T-cell (primary cell): ENCODE measurements at regions not wholly inside any gene's neighbourhood (a gene's known extent, or its start where the extent isn't known, plus 50 kb on each side); places are given as distances from the start of the nearest gene placed in this dataset.

ENCODE experiments used
- ATAC-seq, 4 experiments: fragments of 200-7000 bp in 3 of 4; fragments of 150-1000 bp in 1 of 4; cut with Tn5 transposase; replicated peaks in 1 of 4; 1 replicate in 3 of 4; 2 replicates in 1 of 4; pipeline ENCODE4 v1.10.0; 2021; ENCODE audit warnings: moderate library complexity in 3 of 4, mild to moderate bottlenecking in 2 of 4, moderate number of reproducible peaks in 1 of 4
- CTCF ChIA-PET, 2 donors: fragments of 300-600 bp; sonication (Branson Sonifier 250); formaldehyde crosslinking; loops; one replicate each; lab custom pipeline; 2022; ENCODE audit warnings: antibody characterized with exemption in 2 of 2; lab: Charles Lee
- POLR2A ChIA-PET, 2 donors: fragments of 300-600 bp; sonication (Branson Sonifier 250); formaldehyde crosslinking; loops; one replicate each; lab custom pipeline; 2022; ENCODE audit warnings: antibody characterized with exemption in 2 of 2; lab: Charles Lee
- DNase-seq, 35 experiments: peaks; one replicate each; pipeline versions ENCODE4 v3.0.0 to v3.0.0-alpha.2; 2013 to 2023
- H3K27ac ChIP-seq: one replicate; pipeline ENCODE4 v1.5.1; 2013; ENCODE audit warnings: low read length
- H3K27me3 ChIP-seq, 2 experiments: replicated peaks in 1 of 2; 1 replicate in 1 of 2; 2 replicates in 1 of 2; pipeline versions ENCODE4 v1.6.1 to v1.7.0; 2013; ENCODE audit warnings: low read length in 1 of 2, mixed read lengths in 1 of 2; ENCODE audit not compliant: control insufficient read depth in 2 of 2, insufficient read depth in 2 of 2; ENCODE audit errors: extremely low read depth in 1 of 2
- H3K36me3 ChIP-seq, 2 donors: 1 replicate in 1 of 2; 2 replicates in 1 of 2; pipeline versions ENCODE4 v1.6.1 to v1.7.0; 2013; ENCODE audit warnings: low read length in 1 of 2; ENCODE audit not compliant: control insufficient read depth in 2 of 2, insufficient read depth in 1 of 2; ENCODE audit errors: extremely low read depth in 1 of 2
- H3K4me1 ChIP-seq, 2 experiments: 1 replicate in 1 of 2; 2 replicates in 1 of 2; pipeline versions ENCODE4 v1.6.1 to v1.7.0; 2013; ENCODE audit warnings: low read length in 2 of 2, mixed read lengths in 1 of 2; ENCODE audit not compliant: insufficient read depth in 2 of 2, control insufficient read depth in 1 of 2; ENCODE audit errors: extremely low read depth in 1 of 2
- H3K4me3 ChIP-seq, 2 donors: 1 replicate in 1 of 2; 2 replicates in 1 of 2; pipeline versions ENCODE4 v1.5.1 to v1.7.0; 2013; ENCODE audit warnings: mild to moderate bottlenecking in 2 of 2, low read length in 1 of 2, moderate library complexity in 1 of 2; ENCODE audit not compliant: control insufficient read depth in 1 of 2; ENCODE audit errors: extremely low read depth in 1 of 2
- H3K9me3 ChIP-seq: 2 replicates; pipeline ENCODE4 v1.7.0; 2013
- H3K27ac Mint-ChIP-seq, 2 donors: one replicate each; pipeline ENCODE4 v1.8.0; 2020 to 2021; ENCODE audit warnings: mild to moderate bottlenecking in 2 of 2, mixed read lengths in 2 of 2
- H3K27me3 Mint-ChIP-seq, 2 donors: one replicate each; pipeline ENCODE4 v1.8.0; 2021 to 2022; ENCODE audit warnings: mixed read lengths in 2 of 2
- H3K36me3 Mint-ChIP-seq: one replicate; pipeline ENCODE4 v1.8.0; 2021; ENCODE audit warnings: mixed read lengths
- H3K4me1 Mint-ChIP-seq, 3 donors: one replicate each; pipeline ENCODE4 v1.8.0; 2020 to 2022; ENCODE audit warnings: mixed read lengths in 3 of 3, mild to moderate bottlenecking in 1 of 3
- H3K4me3 Mint-ChIP-seq, 3 donors: one replicate each; pipeline ENCODE4 v1.8.0; 2020 to 2022; ENCODE audit warnings: mild to moderate bottlenecking in 3 of 3, mixed read lengths in 3 of 3, moderate library complexity in 3 of 3
- H3K9me3 Mint-ChIP-seq, 3 donors: one replicate each; pipeline ENCODE4 v1.8.0; 2020 to 2022; ENCODE audit warnings: mixed read lengths in 3 of 3
- WGBS: methylation state at CpG from one replicate; pipeline ENCODE4 v1.1.5; 2013; ENCODE audit warnings: missing lambda C conversion rate; ENCODE audit not compliant: insufficient coverage; 5-methylcytosine and 5-hydroxymethylcytosine counted together

GRCh38 chr7:17441557-17441956, 143.1 kb downstream of the AHR start:
- Histone ChIP-seq H3K9me3 (no peaks in the 10 kb centered on the region), H3K4me3 (no peak overlapping the region), H3K4me1 (no peaks in the 10 kb centered on the region), H3K27me3 (no peaks in the 10 kb centered on the region), H3K27ac (no peak overlapping the region), H3K36me3 (no peaks in the 10 kb centered on the region)
- H3K4me3 Mint-ChIP-seq, result no peak overlapping the region
- POLR2A ChIA-PET, result interaction anchor here in 1 of 2 donors (0.7 kb wide), 1 partner anchor 139 kb away, joined by 6 read pairs; no protein-coding TSS in a partner anchor
- no peak overlapping the region for H3K27ac Mint-ChIP-seq
- peaks cover 6 to 17% (median 12%) of the 10 kb centered on the region in 3 donors for H3K9me3 Mint-ChIP-seq
- no peak for ATAC-seq
- no peak for DNase-seq
- peaks cover 0 to 2% of the 10 kb centered on the region in 2 donors for H3K27me3 Mint-ChIP-seq
- H3K4me1 Mint-ChIP-seq, result peaks cover 5 to 10% (median 8%) of the 10 kb centered on the region in 3 donors
- CTCF ChIA-PET, result no interaction called here
- no peaks in the 10 kb centered on the region for H3K36me3 Mint-ChIP-seq

- peaks cover 0 to 9% of the 10 kb centered on the region in 2 donors for H3K27me3 Mint-ChIP-seq
- Histone ChIP-seq H3K27me3 (peaks cover 0 to 3% of the 10 kb centered on the region in 2 experiments), H3K27ac (no peak overlapping the region), H3K4me3 (no peak overlapping the region), H3K4me1 (no peaks in the 10 kb centered on the region), H3K9me3 (no peaks in the 10 kb centered on the region), H3K36me3 (no peaks in the 10 kb centered on the region)
- H3K4me1 Mint-ChIP-seq, result peaks cover 5 to 10% (median 8%) of the 10 kb centered on the region in 3 donors
- ChIA-PET POLR2A (no interaction called here), CTCF (interaction anchor here in 1 of 2 donors (0.6 kb wide), 1 partner anchor 1289 kb away, joined by 4 read pairs; no protein-coding TSS in a partner anchor)
- no peak overlapping the region for H3K4me3 Mint-ChIP-seq
- peaks cover 17 to 29% (median 17%) of the 10 kb centered on the region in 3 donors for H3K9me3 Mint-ChIP-seq
- no peak overlapping the region for H3K27ac Mint-ChIP-seq
- no CpG with 5 or more reads among the region's 2 CpGs for WGBS
- DNase-seq (no peak), ATAC-seq (no peak)
- no peaks in the 10 kb centered on the region for H3K36me3 Mint-ChIP-seq
Measured at GRCh38 chr7:17444151-17444550, 145.7 kb downstream of the AHR start.

GRCh38 chr7:17444673-17445072, 146.2 kb downstream of the AHR start:
- Mint-ChIP-seq H3K4me3 (no peak overlapping the region), H3K27ac (no peak overlapping the region), H3K4me1 (peaks cover 5 to 10% (median 8%) of the 10 kb centered on the region in 3 donors), H3K36me3 (no peaks in the 10 kb centered on the region), H3K27me3 (peaks cover 0 to 9% of the 10 kb centered on the region in 2 donors), H3K9me3 (peaks cover 17 to 29% (median 17%) of the 10 kb centered on the region in 3 donors)
- H3K27ac ChIP-seq, result no peak overlapping the region
- ChIA-PET CTCF (no interaction called here), POLR2A (no interaction called here)
- no peak overlapping the region for H3K4me3 ChIP-seq
- H3K9me3 ChIP-seq, result no peaks in the 10 kb centered on the region
- DNase-seq, result no peak
- H3K4me1 ChIP-seq, result no peaks in the 10 kb centered on the region
- H3K27me3 ChIP-seq, result peaks cover 0 to 8% of the 10 kb centered on the region in 2 experiments
- no peak for ATAC-seq
- H3K36me3 ChIP-seq, result no peaks in the 10 kb centered on the region
- whole genome bisulfite sequencing, result no CpG with 5 or more reads among the region's 1 CpG

DNA sequence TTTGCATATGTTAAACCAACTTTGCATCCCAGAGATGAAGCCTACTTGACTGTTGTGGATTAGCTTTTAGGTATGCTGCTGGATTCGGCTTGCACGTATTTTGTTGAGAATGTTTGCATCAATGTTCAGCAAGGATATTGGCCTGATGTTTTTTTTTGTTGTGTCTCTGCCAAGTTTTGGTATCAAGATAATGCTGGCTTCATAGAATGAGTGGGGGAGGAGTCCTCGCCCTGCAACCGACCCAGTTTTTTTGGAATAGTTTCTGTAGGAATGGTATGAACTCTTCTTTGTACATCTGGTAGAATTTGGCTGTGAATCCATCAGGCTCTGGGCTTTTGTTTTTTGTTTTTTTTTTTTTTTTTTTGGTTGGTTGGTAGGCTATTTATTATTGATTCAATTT, 147.9 kb downstream of the AHR start:
- no peaks in the 10 kb centered on the region for H3K4me1 ChIP-seq
- H3K4me3 Mint-ChIP-seq, result no peak overlapping the region

DNA sequence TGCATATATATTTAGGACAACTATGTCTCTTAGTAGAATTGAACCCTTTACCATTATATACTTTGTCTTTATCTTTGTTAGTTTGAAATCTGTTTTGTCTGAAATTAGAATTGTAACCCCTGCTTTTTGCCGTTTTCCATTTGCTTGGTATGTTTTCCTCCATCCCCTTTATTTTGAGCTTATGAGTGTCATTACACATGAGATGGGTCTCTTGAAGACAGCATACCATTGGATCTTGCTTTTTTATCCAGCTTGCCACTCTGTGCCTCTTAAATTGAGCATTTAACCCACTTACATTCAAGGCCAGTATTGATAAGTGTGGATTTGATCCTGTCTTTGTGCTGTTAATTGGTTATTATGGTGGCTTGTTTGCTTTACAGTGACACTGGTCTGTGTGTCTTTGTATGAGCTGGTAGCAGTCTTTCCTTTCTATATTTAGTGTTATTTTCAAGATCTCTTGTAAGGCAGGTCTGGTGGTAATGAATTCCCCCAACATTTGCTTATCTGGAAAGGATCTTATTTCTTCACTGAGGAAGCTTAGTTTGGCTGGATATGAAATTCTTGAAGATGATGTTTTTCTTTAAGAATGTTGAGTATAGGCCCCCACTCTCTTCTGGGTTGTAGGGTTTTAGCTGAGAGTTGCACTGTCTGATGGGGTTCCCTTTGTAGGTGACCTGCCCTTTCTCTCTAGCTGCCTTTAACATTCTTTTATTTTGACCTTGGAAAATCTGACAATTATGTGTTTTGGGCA, 149.5 kb downstream of the AHR start:
- ChIA-PET POLR2A (no interaction called here), CTCF (interaction anchor here in 1 of 2 donors (0.6 kb wide), 1 partner anchor 247 kb away, joined by 8 read pairs; no protein-coding TSS in a partner anchor)
- WGBS, result no CpG with 5 or more reads among the region's 1 CpG
- H3K9me3 ChIP-seq, result no peaks in the 10 kb centered on the region
- Mint-ChIP-seq H3K27me3 (peaks cover 3 to 11% of the 10 kb centered on the region in 2 donors), H3K27ac (no peak overlapping the region), H3K4me3 (no peak overlapping the region), H3K9me3 (peaks cover 5 to 16% (median 11%) of the 10 kb centered on the region in 3 donors), H3K4me1 (no peaks in the 10 kb centered on the region), H3K36me3 (no peaks in the 10 kb centered on the region)
- DNase-seq (no peak), ATAC-seq (no peak)
- no peak overlapping the region for H3K27ac ChIP-seq
- H3K4me3 ChIP-seq, result no peak overlapping the region
- H3K27me3 ChIP-seq, result peaks cover 0 to 11% of the 10 kb centered on the region in 2 experiments
- H3K36me3 ChIP-seq, result no peaks in the 10 kb centered on the region
- H3K4me1 ChIP-seq, result no peaks in the 10 kb centered on the region

More for the DNA sequence above, 147.9 kb downstream of the AHR start:
- H3K27ac Mint-ChIP-seq, result no peak overlapping the region
- H3K36me3 Mint-ChIP-seq, result no peaks in the 10 kb centered on the region
- WGBS, result 80% methylated on average over 4 of the region's 4 CpGs
- peaks cover 7 to 18% (median 11%) of the 10 kb centered on the region in 3 donors for H3K9me3 Mint-ChIP-seq
- DNase-seq (no peak), ATAC-seq (no peak)
- ChIA-PET POLR2A (no interaction called here), CTCF (interaction anchor here in 1 of 2 donors (0.6 kb wide), 1 partner anchor 225 kb away, joined by 7 read pairs; no protein-coding TSS in a partner anchor)
- Histone ChIP-seq H3K4me3 (no peak overlapping the region), H3K9me3 (no peaks in the 10 kb centered on the region), H3K36me3 (no peaks in the 10 kb centered on the region), H3K27ac (no peak overlapping the region), H3K27me3 (peaks cover 0 to 11% of the 10 kb centered on the region in 2 experiments)
- peaks cover 2% of the 10 kb centered on the region in 3 donors for H3K4me1 Mint-ChIP-seq
- peaks cover 3 to 11% of the 10 kb centered on the region in 2 donors for H3K27me3 Mint-ChIP-seq

DNA sequence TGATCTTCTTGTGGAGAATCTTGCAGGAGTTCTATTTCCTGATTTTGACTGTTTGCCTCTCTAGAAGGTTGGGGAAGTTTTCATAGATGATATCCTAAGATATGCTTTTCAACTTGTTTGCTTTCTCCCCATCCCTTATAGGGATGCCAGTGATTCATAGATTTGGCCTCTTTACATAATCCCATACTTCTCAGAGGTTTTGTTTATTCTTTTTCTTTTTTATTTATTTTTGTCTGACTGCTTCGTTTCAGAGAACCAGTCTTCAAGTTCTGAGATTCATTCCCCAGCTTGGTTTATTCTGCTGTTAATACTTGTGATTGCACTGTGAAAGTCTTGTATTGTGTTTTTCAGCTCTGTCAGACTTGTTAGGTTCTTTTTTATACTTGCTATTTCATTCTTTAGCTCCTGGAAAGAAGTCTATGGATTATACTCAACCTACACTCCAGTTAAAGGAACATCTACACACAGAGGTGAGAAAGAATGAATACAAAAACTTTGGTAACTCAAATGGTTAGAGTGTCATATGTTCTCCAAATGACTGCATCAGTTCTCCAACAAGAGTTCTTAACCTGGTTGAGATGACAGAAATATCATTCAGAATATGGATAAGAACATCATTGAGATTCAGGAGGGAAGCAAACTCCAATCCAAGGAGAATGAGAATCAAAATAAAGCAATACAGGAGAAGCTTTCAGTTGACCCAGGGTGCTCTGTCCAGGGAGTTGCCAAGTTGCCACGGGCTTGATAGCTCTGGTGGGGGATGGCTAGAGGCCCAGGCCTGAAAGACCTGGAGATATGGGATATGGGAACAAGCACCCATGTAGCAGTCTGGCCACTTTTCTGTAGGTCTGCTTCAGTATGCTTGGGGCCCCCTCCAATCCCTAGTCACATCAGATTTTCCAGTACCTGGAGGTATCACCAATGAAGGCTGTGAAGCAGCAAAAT, 150.3 kb downstream of the AHR start:
- WGBS, result no CpG with 5 or more reads among the region's 2 CpGs
- H3K4me3 ChIP-seq, result no peak overlapping the region
- no peak overlapping the region for H3K27ac Mint-ChIP-seq

More for the DNA sequence above, 150.3 kb downstream of the AHR start:
- no peak overlapping the region for H3K27ac ChIP-seq
- peaks cover 3 to 11% of the 10 kb centered on the region in 2 donors for H3K27me3 Mint-ChIP-seq
- H3K4me3 Mint-ChIP-seq, result no peak overlapping the region
- H3K36me3 ChIP-seq, result no peaks in the 10 kb centered on the region
- no peaks in the 10 kb centered on the region for H3K9me3 ChIP-seq
- peaks cover 5 to 16% (median 11%) of the 10 kb centered on the region in 3 donors for H3K9me3 Mint-ChIP-seq
- DNase-seq (no peak), ATAC-seq (no peak)
- no peaks in the 10 kb centered on the region for H3K4me1 ChIP-seq
- no peaks in the 10 kb centered on the region for H3K36me3 Mint-ChIP-seq
- POLR2A ChIA-PET, result no interaction called here
- H3K4me1 Mint-ChIP-seq, result no peaks in the 10 kb centered on the region
- CTCF ChIA-PET, result no interaction called here
- H3K27me3 ChIP-seq, result peaks cover 0 to 11% of the 10 kb centered on the region in 2 experiments
